HT-29 (cell line): ENCODE measurements at regions not wholly inside any gene's neighbourhood (a gene's known extent, or its start where the extent isn't known, plus 50 kb on each side); places are given as distances from the start of the nearest gene placed in this dataset.
"Not testable (repeated sequence)": the region's sequence is repeated elsewhere in the genome, so short reads cannot be mapped to it uniquely, and the experiment has no call there.

ENCODE experiments used
- DNase-seq: peaks from one replicate; pipeline ENCODE4 v3.0.0-alpha.2; 2015; ENCODE audit warnings: low spot score

GRCh38 chrX:5305452-5305851, 923.2 kb downstream of the NLGN4X start:
- no peak for DNase-seq

- no peak for DNase-seq
These were observed 933.7 kb downstream of the NLGN4X start for GRCh38 chrX:5295004-5295403.

- no peak for DNase-seq
These were observed 938.0 kb downstream of the NLGN4X start for GRCh38 chrX:5290635-5291034.

- DNase-seq: not testable (repeated sequence)
These were observed 938.7 kb downstream of the NLGN4X start for GRCh38 chrX:5289949-5290348.

GRCh38 chrX:5278908-5279307, 949.8 kb downstream of the NLGN4X start:
- no peak for DNase-seq

- no peak for DNase-seq
These were observed 963.3 kb downstream of the NLGN4X start for GRCh38 chrX:5265324-5265850.

- DNase-seq: no peak
These were observed 978.6 kb downstream of the NLGN4X start for GRCh38 chrX:5250106-5250505.

GRCh38 chrX:5242091-5242790, 986.4 kb downstream of the NLGN4X start:
- DNase-seq: no peak

GRCh38 chrX:5236749-5237148, 991.9 kb downstream of the NLGN4X start:
- DNase-seq: no peak

- DNase-seq: peak; percentile 16
These were observed 992.6 kb downstream of the NLGN4X start for GRCh38 chrX:5236096-5236495.

GRCh38 chrX:5233830-5234229, 994.8 kb downstream of the NLGN4X start:
- no peak for DNase-seq

- DNase-seq: no peak
These were observed 1008.2 kb downstream of the NLGN4X start for GRCh38 chrX:5220421-5220820.

- DNase-seq: no peak
These were observed 1033.9 kb downstream of the NLGN4X start for GRCh38 chrX:5194806-5195205.

GRCh38 chrX:5180135-5180741, 1048.4 kb downstream of the NLGN4X start:
- DNase-seq: no peak

GRCh38 chrX:5176766-5177165, 1051.9 kb downstream of the NLGN4X start:
- no peak for DNase-seq

GRCh38 chrX:5163663-5164062, 1065.0 kb downstream of the NLGN4X start:
- DNase-seq: no peak

- no peak for DNase-seq
These were observed 1073.4 kb downstream of the NLGN4X start for GRCh38 chrX:5155301-5155700.

GRCh38 chrX:5145957-5146356, 1082.7 kb downstream of the NLGN4X start:
- DNase-seq: no peak

GRCh38 chrX:5142644-5143043, 1086.0 kb downstream of the NLGN4X start:
- DNase-seq: no peak

- no peak for DNase-seq
These were observed 1106.4 kb downstream of the NLGN4X start for GRCh38 chrX:5122181-5122678.

GRCh38 chrX:5117816-5118215, 1110.9 kb downstream of the NLGN4X start:
- no peak for DNase-seq

GRCh38 chrX:5113128-5113527, 1115.5 kb downstream of the NLGN4X start:
- DNase-seq: peak; percentile 34

GRCh38 chrX:5100004-5100403, 1128.7 kb downstream of the NLGN4X start:
- no peak for DNase-seq
